ENCODE measurements at regions not wholly inside any gene's neighbourhood (a gene's known extent, or its start where the extent isn't known, plus 50 kb on each side); places are given as distances from the start of the nearest gene placed in this dataset.

GRCh38 chr3:103056542-103056941 is 621.7 kb downstream of the ZPLD1 start:
- ATAC-seq, result no peak

GRCh38 chr3:103057003-103057402 is 622.2 kb downstream of the ZPLD1 start:
- DNase-seq (no peak), ATAC-seq (no peak)

More at GRCh38 chr3:103056542-103056941, 621.7 kb downstream of the ZPLD1 start:
- no peak for DNase-seq

GRCh38 chr3:103057487-103057886 is 622.7 kb downstream of the ZPLD1 start:
- DNase-seq, result no peak
- ATAC-seq, result no peak

- DNase-seq (no peak), ATAC-seq (no peak)
Measured at GRCh38 chr3:103059432-103059831, 624.6 kb downstream of the ZPLD1 start.

- ATAC-seq (no peak), DNase-seq (no peak)
Measured at GRCh38 chr3:103060242-103060641, 625.4 kb downstream of the ZPLD1 start.

GRCh38 chr3:103067963-103068362 is 633.1 kb downstream of the ZPLD1 start:
- ATAC-seq (no peak), DNase-seq (no peak)

- no peak for ATAC-seq
Measured at GRCh38 chr3:103075282-103075681, 640.5 kb downstream of the ZPLD1 start.

GRCh38 chr3:103077910-103078309 is 643.1 kb downstream of the ZPLD1 start:
- DNase-seq (no peak), ATAC-seq (no peak)

More at GRCh38 chr3:103075282-103075681, 640.5 kb downstream of the ZPLD1 start:
- no peak for DNase-seq

- ATAC-seq, result no peak
- DNase-seq, result no peak
Measured at GRCh38 chr3:103082501-103082900, 647.7 kb downstream of the ZPLD1 start.

GRCh38 chr3:103083848-103084631 is 649.2 kb downstream of the ZPLD1 start:
- ATAC-seq (no peak), DNase-seq (no peak)

- DNase-seq (no peak), ATAC-seq (no peak)
Measured at GRCh38 chr3:103085465-103085864, 650.6 kb downstream of the ZPLD1 start.

- ATAC-seq, result no peak
- DNase-seq, result no peak
Measured at GRCh38 chr3:103089758-103090157, 654.9 kb downstream of the ZPLD1 start.

- no peak for DNase-seq
- ATAC-seq, result no peak
Measured at GRCh38 chr3:103105206-103105605, 670.4 kb downstream of the ZPLD1 start.

GRCh38 chr3:103112273-103112672 is 677.5 kb downstream of the ZPLD1 start:
- DNase-seq, result no peak
- no peak for ATAC-seq

GRCh38 chr3:103126115-103126514 is 691.3 kb downstream of the ZPLD1 start:
- no peak for DNase-seq
- ATAC-seq, result no peak

- ATAC-seq (no peak), DNase-seq (no peak)
Measured at GRCh38 chr3:103127098-103127630, 692.3 kb downstream of the ZPLD1 start.

GRCh38 chr3:103127737-103128136 is 692.9 kb downstream of the ZPLD1 start:
- ATAC-seq (no peak), DNase-seq (no peak)

GRCh38 chr3:103134023-103134724 is 699.4 kb downstream of the ZPLD1 start:
- no peak for DNase-seq
- no peak for ATAC-seq

GRCh38 chr3:103136621-103137020 is 701.8 kb downstream of the ZPLD1 start:
- no peak for ATAC-seq
- no peak for DNase-seq

GRCh38 chr3:103137830-103138229 is 703.0 kb downstream of the ZPLD1 start:
- ATAC-seq, result no peak

GRCh38 chr3:103158183-103158582 is 723.4 kb downstream of the ZPLD1 start:
- DNase-seq (no peak), ATAC-seq (no peak)

More at GRCh38 chr3:103137830-103138229, 703.0 kb downstream of the ZPLD1 start:
- DNase-seq, result no peak

GRCh38 chr3:103166890-103167289 is 732.1 kb downstream of the ZPLD1 start:
- no peak for ATAC-seq
- DNase-seq, result no peak

- no peak for DNase-seq
- no peak for ATAC-seq
Measured at GRCh38 chr3:103167850-103168249, 733.0 kb downstream of the ZPLD1 start.
